Peyer's patch (tissue), 4 donors: ENCODE measurements at regions not wholly inside any gene's neighbourhood (a gene's known extent, or its start where the extent isn't known, plus 50 kb on each side); places are given as distances from the start of the nearest gene placed in this dataset.

Source experiments
- DNase-seq, 3 donors: peaks; one replicate each; pipeline ENCODE4 v3.0.0-alpha.2; 2017 to 2019
- H3K27ac ChIP-seq, 4 donors: fragments of 200-600 bp; sonication (generic); one replicate each; pipeline ENCODE4 v1.5.1; 2016 to 2019
- H3K27me3 ChIP-seq, 2 donors: fragments of 200-600 bp; sonication (generic); one replicate each; pipeline ENCODE4 v1.5.1; 2019
- H3K36me3 ChIP-seq, 3 donors: fragments of 200-600 bp; sonication (generic); one replicate each; pipeline ENCODE4 v1.5.1; 2016 to 2019
- H3K4me1 ChIP-seq, 4 donors: fragments of 200-600 bp; sonication (generic); one replicate each; pipeline ENCODE4 v1.5.1; 2016 to 2019
- H3K4me3 ChIP-seq, 4 donors: fragments of 200-600 bp; sonication (generic); 1 replicate in 3 of 4; 2 replicates in 1 of 4; pipeline ENCODE4 v1.5.1; 2016 to 2019; ENCODE audit warnings: mild to moderate bottlenecking in 1 of 4
- H3K9me3 ChIP-seq, 4 donors: fragments of 200-600 bp; sonication (generic); one replicate each; pipeline ENCODE4 v1.5.1; 2016 to 2019; ENCODE audit warnings: mild to moderate bottlenecking in 1 of 4
- POLR2A ChIP-seq, 2 donors: fragments of 450-650 bp; IDR thresholded peaks; one replicate each; pipeline ENCODE4 v1.5.1; 2017; ENCODE audit warnings: antibody characterized with exemption in 2 of 2, mild to moderate bottlenecking in 2 of 2, moderate library complexity in 2 of 2
- TF ChIP-seq, protein P1 (sequence below), 6 experiments: fragments of 450-650 bp in 4 of 6; fragments of 200-600 bp in 2 of 6; sonication (generic) in 1 of 6; IDR thresholded peaks; one replicate each; pipeline ENCODE4 v1.5.1; 2017 to 2019; ENCODE audit warnings: antibody characterized with exemption in 6 of 6, mild to moderate bottlenecking in 3 of 6, moderate library complexity in 1 of 6

DNA sequence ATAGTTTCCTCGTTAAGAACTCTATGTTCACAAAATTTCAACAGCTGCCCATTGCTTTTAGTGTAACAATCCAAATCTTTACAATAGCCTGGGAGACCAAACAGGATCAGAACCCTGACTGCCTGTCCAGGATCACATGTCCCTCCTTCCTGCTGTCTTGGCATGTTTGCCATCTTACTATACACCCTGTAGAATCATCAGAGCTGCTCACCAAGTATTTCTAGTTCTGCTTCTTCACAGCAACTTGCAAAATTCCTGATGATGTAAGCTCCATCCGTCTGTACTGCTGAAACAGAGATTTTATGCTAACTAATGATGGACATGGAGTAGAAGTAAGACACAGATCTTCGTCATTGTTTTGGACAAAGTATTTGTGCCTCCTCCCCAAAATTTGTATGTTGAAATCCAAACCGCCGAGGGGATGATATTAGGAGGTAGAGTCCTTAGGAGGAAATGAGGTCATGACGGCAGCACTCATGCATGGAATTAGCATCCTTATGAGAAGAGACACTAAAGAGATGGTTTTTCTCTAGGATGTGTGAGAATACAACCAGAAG is 464.9 kb upstream of the BRINP1 start:
- no peaks in the 10 kb centered on the region for H3K9me3 ChIP-seq
- no peak overlapping the region for H3K4me3 ChIP-seq
- H3K27ac ChIP-seq = no peak overlapping the region
- DNase-seq = no peak
- no peaks in the 10 kb centered on the region for H3K4me1 ChIP-seq
- H3K36me3 ChIP-seq = no peaks in the 10 kb centered on the region
- no peak for TF ChIP-seq POLR2A (IDR thresholded peaks at IDR 0.05)
- TF ChIP-seq, protein P1, sequence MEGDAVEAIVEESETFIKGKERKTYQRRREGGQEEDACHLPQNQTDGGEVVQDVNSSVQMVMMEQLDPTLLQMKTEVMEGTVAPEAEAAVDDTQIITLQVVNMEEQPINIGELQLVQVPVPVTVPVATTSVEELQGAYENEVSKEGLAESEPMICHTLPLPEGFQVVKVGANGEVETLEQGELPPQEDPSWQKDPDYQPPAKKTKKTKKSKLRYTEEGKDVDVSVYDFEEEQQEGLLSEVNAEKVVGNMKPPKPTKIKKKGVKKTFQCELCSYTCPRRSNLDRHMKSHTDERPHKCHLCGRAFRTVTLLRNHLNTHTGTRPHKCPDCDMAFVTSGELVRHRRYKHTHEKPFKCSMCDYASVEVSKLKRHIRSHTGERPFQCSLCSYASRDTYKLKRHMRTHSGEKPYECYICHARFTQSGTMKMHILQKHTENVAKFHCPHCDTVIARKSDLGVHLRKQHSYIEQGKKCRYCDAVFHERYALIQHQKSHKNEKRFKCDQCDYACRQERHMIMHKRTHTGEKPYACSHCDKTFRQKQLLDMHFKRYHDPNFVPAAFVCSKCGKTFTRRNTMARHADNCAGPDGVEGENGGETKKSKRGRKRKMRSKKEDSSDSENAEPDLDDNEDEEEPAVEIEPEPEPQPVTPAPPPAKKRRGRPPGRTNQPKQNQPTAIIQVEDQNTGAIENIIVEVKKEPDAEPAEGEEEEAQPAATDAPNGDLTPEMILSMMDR (IDR thresholded peaks at IDR 0.05) = no peak
- no peaks in the 10 kb centered on the region for H3K27me3 ChIP-seq

DNA sequence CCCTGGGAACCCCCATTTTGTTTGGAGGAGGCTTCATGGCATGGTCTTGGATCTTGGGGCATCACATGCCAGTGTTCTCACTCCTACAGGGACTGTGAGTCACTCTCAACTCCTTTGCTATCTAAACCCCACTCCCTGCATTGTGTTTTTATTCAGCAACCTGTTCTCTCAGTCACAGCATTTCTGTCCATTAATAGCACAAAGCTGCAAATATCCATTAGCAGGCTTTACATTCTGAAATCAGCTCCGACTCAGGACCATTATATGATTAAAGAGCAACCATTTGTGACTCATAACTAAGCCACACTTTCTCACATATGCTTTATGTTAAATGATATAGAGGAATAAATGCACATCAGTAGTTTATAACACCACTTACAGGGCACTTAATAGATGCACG is 462.1 kb upstream of the BRINP1 start:
- Histone ChIP-seq H3K4me3 (no peak overlapping the region), H3K27ac (no peak overlapping the region), H3K4me1 (no peaks in the 10 kb centered on the region), H3K36me3 (no peaks in the 10 kb centered on the region), H3K27me3 (no peaks in the 10 kb centered on the region), H3K9me3 (no peaks in the 10 kb centered on the region)
- TF ChIP-seq POLR2A (IDR thresholded peaks at IDR 0.05) = no peak
- TF ChIP-seq, protein P1 (IDR thresholded peaks at IDR 0.05) = no peak
- DNase-seq = no peak

DNA sequence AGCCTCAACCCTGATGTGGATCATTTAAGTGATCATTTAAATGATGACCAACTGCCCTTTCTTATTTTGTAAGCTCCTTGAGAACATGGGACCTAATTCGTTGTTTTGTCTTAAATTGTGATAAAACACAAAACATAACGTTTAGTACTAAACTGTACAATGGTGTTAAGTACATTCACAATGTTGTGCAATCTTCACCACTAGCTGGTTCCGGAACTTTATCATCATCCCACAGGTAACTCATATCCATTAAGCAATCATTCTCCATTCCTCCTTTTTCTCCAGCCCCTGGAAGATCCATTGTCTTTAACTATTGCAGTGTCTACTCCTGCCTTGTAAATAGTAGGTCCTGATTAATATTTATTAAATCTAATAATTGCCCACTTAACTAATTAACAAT is 460.5 kb upstream of the BRINP1 start:
- Histone ChIP-seq H3K27me3 (no peaks in the 10 kb centered on the region), H3K9me3 (no peaks in the 10 kb centered on the region), H3K4me3 (no peak overlapping the region), H3K27ac (no peak overlapping the region), H3K4me1 (no peaks in the 10 kb centered on the region), H3K36me3 (no peaks in the 10 kb centered on the region)
- TF ChIP-seq, protein P1 (IDR thresholded peaks at IDR 0.05) = no peak
- no peak for TF ChIP-seq POLR2A (IDR thresholded peaks at IDR 0.05)
- DNase-seq = no peak

DNA sequence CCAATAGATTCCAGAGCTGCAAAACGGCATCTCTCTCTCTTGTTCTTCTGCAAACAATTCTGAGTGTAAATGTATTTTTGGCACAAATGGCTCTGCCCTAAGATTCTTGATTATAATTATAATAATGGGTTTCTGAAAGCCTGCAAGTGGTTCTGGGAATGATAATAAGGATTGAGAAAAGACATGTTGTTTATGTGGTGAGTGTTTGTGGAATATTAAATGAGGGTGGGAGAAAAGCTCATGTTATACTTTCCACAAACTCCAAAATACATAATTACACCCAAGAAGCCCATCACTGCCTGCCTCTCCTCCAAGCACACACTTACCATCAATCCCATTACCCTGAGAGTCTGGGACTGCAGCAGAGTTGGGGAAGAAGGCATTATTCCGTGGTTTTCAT is 460.0 kb upstream of the BRINP1 start:
- Histone ChIP-seq H3K36me3 (no peaks in the 10 kb centered on the region), H3K4me1 (no peaks in the 10 kb centered on the region), H3K4me3 (no peak overlapping the region), H3K27ac (no peak overlapping the region), H3K27me3 (no peaks in the 10 kb centered on the region), H3K9me3 (no peaks in the 10 kb centered on the region)
- DNase-seq = no peak
- TF ChIP-seq, protein P1 (IDR thresholded peaks at IDR 0.05) = no peak
- TF ChIP-seq POLR2A (IDR thresholded peaks at IDR 0.05) = no peak

DNA sequence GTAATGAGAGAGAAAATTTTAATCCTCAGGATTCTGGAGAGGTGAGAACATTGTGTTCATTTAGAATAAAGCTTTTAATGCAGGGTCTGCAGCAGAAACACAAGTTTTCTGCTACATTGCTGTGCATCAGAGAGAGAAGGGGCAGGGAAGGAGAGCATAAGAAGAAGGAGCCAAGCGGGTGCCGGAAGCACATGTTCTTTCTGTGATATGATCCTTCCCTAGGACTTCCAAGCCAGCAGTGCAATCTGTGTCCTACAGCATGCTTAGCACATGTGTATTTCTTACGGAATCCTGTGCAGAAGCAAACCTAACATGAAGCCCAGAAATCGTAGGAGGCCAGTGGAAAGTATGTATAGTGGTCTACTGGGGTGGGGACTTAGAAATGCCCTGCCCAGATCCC is 458.3 kb upstream of the BRINP1 start:
- Histone ChIP-seq H3K9me3 (no peaks in the 10 kb centered on the region), H3K36me3 (no peaks in the 10 kb centered on the region), H3K27ac (no peak overlapping the region), H3K4me1 (no peaks in the 10 kb centered on the region), H3K27me3 (no peaks in the 10 kb centered on the region), H3K4me3 (no peak overlapping the region)
- TF ChIP-seq, protein P1 (IDR thresholded peaks at IDR 0.05) = no peak
- no peak for TF ChIP-seq POLR2A (IDR thresholded peaks at IDR 0.05)
- no peak for DNase-seq

DNA sequence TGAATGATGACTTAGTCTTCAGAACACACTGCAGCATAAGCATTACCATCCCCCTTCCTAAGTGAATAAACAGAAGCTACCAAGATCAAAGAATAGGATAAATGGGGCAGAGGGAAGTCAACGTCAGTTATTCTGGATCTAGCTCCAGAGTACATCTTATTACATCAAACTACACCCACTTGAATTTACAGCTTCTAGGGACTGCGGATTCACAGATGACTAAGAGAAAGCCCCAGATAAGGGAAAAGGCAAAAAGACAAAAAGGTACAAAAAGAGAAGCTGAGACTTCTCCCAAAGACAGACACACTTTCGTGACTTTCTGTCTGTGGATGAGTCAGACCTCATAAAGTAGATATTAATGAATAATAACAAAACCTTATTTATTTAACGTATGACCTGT is 457.9 kb upstream of the BRINP1 start:
- H3K9me3 ChIP-seq = no peaks in the 10 kb centered on the region

More for the DNA sequence above, 457.9 kb upstream of the BRINP1 start:
- no peak for DNase-seq
- Histone ChIP-seq H3K27me3 (no peaks in the 10 kb centered on the region), H3K4me1 (no peaks in the 10 kb centered on the region), H3K27ac (no peak overlapping the region), H3K4me3 (no peak overlapping the region), H3K36me3 (no peaks in the 10 kb centered on the region)
- TF ChIP-seq POLR2A (IDR thresholded peaks at IDR 0.05) = no peak
- TF ChIP-seq, protein P1 (IDR thresholded peaks at IDR 0.05) = no peak
